VCaP (cell line): ENCODE measurements at regions not wholly inside any gene's neighbourhood (a gene's known extent, or its start where the extent isn't known, plus 50 kb on each side); places are given as distances from the start of the nearest gene placed in this dataset.
A peak's percentile ranks its signal among the peaks of the same experiment; 100 is the strongest.
"Not testable (repeated sequence)": the region's sequence is repeated elsewhere in the genome, so short reads cannot be mapped to it uniquely, and the experiment has no call there.

ENCODE experiments used
- H3K27ac ChIP-seq: fragments of 450-650 bp; 2 replicates; pipeline ENCODE4 v1.5.1; 2017
- CTCF ChIP-seq: fragments of 450-650 bp; conservative IDR thresholded peaks from 2 replicates; pipeline ENCODE4 v1.5.1; 2017; ENCODE audit warnings: mild to moderate bottlenecking, moderate library complexity

GRCh38 chr10:53166325-53166724 lies 393.7 kb upstream of the MBL2 start:
- H3K27ac ChIP-seq, result no peak overlapping the region
- TF ChIP-seq CTCF, result no peak

GRCh38 chr10:53162856-53163255 lies 390.3 kb upstream of the MBL2 start:
- H3K27ac ChIP-seq, result peak overlapping the region; percentile 28
- TF ChIP-seq CTCF, result no peak

- H3K27ac ChIP-seq, result no peak overlapping the region
- TF ChIP-seq CTCF, result no peak
Measured at GRCh38 chr10:53161231-53161630, 388.6 kb upstream of the MBL2 start.

- not testable (repeated sequence) for H3K27ac ChIP-seq
Measured at GRCh38 chr10:53155674-53156073, 383.1 kb upstream of the MBL2 start.

- H3K27ac ChIP-seq, result no peak overlapping the region
- TF ChIP-seq CTCF, result no peak
Measured at GRCh38 chr10:53153831-53154230, 381.2 kb upstream of the MBL2 start.

GRCh38 chr10:53140506-53140905 lies 367.9 kb upstream of the MBL2 start:
- H3K27ac ChIP-seq, result no peak overlapping the region
- no peak for TF ChIP-seq CTCF

- TF ChIP-seq CTCF, result no peak
- no peak overlapping the region for H3K27ac ChIP-seq
Measured at GRCh38 chr10:53135897-53136253, 363.3 kb upstream of the MBL2 start.

GRCh38 chr10:53135213-53135896 lies 362.8 kb upstream of the MBL2 start:
- TF ChIP-seq CTCF, result no peak
- no peak overlapping the region for H3K27ac ChIP-seq
